ENCODE measurements at regions not wholly inside any gene's neighbourhood (a gene's known extent, or its start where the extent isn't known, plus 50 kb on each side); places are given as distances from the start of the nearest gene placed in this dataset.

DNA sequence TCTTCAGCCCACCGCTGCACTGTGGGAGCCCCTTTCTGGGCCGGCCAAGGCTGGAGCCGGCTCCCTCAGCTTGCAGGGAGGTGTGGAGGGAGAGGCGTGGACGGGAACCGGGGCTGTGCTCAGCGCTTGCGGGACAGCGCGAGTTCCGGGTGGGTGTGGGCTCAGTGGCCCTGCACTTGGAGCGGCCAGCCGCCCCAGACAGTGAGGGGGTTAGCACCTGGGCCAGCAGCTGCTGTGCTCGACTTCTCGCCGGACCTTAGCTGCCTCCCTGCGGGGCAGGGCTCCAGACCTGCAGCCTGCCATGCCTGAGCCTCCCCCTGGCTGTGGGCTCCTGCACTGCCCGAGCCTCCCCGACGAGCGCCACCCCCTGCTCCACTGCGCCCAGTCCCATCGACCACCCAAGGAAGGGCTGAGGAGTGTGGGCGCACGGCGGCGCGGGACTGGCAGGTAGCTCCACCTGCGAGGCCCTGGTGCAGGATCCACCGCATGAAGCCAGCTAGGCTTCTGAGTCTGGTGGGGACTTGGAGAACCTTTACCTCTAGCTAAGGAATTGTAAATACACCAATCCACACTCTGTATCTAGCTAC lies 92.9 kb upstream of the MAST4 start:
- no peak for DNase-seq

DNA sequence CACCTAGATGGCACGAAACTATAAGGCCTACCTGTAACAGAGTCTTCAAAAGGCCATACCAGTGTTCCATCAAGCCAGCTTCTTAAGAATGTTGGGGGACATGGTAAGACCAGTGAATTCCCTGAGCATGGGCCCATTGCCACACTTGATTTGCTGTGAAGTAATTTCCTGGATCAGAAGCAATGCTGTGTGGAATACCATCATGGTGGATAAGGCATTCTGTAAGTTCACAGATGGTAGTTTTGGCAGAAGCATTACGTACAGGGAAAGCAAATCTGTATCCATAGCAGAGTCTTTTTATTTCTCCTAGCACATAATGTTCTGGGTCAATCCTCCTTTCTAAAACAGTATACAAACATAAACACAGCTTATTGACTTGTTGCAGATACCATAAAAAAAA lies 89.1 kb upstream of the MAST4 start:
- no peak for DNase-seq

DNA sequence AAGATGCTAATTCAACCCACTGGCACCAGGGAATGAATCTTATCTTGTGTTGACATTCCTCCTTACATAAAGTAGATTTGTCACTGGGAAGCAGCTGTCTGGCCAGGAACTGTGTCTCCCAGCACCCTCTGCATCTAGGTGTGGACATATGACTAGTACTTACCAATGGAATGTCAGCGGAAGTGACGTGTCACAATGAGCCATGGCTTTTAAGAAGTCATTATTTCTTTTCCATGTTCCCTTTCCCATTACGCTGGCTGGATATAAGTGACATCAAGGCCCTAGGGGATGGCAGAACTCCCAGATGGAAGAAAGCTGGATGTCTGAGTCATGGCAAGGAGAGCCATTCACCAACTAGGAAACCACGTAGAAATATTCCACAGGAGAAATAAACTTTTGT lies 84.7 kb upstream of the MAST4 start:
- DNase-seq: no peak

DNA sequence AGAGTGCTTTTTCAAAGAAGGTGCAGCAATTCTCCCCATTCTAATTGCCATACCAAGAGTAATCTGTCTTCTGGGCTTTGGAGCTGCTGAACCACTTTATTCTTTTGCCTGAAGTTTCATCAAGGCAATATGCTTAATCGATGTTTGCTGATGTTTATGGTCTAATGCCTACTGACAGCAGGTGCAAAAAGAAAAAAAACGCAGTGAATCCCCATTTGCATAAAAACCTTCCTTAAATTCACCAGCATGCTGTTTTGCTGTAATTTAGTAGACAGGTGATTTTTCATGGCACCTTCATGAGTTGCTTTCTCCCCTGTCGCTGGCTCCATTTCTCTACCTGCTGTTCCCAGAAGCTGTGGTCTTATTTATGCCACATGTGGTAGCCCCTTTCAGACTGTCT lies 83.1 kb upstream of the MAST4 start:
- no peak for DNase-seq

DNA sequence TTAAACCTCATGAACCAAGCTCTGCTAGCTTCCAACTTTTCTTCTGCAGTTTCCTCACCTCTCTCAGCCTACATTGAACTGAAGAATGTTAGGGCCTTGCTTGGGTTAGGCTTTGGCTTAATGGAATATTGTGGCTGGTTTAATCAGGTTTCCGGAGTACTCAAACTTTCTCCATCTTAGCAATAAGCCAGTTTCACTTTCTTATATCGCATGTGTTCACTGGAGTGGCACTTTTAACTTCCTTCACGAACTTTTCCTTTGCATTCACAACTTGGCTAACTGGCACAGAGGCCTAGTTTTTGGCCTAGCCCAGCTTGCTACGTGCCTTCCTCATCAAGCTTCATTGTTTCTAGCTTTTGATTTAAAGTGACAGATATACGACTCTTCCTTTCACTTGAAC lies 81.0 kb upstream of the MAST4 start:
- no peak for DNase-seq

DNA sequence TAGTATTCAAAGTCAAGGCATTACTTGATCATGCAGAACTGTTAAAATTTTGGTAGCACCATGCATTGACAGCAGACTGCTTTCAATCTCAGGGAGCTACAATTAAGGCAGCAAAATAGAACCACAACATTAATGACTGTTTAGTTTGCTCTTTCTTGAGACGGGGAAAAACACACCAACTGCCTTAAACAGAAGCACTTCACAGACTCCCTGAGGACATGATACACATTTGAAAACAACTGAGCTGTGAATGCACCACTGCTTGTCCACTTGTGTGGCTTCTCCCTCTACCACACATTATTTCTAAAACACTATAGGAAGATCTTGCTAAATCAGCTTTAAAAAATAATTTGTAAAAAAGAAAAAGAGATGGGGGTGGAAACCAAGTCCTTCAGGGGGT lies 79.6 kb upstream of the MAST4 start:
- DNase-seq: no peak

DNA sequence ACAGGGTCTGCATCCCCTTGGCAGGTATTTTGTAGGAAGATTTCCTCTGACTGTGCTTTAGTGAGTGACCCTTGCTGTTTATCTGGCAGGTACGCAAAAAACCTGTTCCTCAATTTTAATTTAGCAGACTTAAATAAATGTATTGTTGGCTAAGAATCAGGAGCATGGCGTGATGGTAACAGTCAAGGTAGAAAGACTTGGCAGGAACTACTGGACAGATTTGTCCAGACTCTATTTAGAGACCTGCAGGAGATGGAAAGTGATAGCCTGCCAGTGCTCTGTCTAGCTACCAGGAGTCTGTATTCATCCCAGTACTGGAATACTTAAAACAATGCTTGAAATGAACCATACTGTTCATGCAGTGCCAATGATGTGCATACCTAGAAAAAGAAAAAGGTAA lies 78.8 kb upstream of the MAST4 start:
- DNase-seq: no peak

DNA sequence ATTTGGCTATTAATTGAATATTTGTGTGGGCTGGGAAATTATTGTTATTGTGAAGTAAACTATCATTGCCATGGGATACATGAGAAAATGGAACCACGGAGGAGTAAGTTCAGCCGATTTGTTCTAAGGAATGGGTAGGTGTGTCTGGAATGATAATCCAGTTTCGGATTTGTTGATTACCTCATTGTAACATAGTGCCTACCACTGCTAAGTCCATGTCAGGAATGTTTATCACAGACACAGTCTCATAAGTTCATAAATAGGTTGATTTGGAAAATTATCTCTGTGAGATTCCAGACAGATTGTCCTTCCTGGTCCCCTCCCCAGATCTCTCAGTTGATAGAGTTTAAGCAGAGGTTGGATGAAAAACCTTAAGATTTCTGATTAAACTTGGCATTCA lies 78.1 kb upstream of the MAST4 start:
- DNase-seq: no peak

DNA sequence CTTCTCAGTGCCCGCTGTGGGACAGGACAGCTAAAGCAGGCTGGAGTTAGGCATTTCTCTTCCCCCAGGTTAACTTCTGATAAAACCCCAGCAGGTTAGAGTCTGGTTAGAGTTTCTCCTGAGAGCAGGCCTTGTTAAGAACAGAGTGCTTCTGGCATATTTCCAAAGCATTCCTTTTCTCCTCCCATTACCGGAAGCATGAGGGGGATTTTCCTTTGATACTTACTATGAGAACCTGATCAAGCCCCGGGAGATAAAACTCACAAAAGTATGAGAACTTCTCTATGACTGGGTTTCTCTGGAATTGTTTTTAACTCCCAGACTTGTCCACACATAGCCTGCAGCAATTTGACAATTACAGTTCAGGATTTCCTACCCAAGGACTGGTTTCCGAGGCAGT lies 77.4 kb upstream of the MAST4 start:
- DNase-seq: no peak

DNA sequence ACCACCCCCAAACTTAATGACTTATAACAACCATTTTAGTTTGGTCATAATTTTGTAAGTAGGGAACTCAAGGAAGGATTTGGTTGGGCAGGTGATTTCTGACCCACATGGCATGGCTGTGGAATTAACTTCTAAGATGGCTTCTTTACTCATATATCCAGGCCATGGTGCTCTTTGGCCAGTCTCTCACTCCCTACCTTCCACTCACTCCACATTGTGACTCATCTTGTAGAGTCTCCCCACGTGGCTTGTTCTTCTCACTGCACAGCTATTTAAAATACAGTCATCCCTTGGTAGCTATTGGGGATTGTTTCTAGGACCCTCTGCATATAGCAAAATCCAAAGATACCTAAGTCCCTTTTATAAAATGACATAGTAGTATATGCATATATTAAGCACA lies 76.6 kb upstream of the MAST4 start:
- no peak for DNase-seq

DNA sequence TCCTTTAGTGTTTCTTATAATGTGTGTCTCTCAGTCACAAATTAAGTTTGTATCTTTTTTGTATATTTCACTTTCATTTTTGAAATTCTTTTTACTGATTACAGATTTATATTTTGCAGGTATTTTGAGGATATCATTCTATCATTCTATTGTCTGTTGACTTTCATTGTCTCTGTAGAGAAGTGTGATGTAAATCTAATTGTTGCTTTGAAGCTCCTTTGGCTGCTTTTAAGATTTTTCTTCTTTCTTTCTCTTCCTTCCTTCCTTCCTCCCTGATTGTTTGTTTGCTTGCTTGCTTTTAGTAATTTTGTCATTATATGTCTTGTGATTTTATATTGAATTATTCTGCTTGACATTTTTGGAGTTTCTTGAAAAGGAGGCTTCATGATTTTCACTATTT lies 75.3 kb upstream of the MAST4 start:
- no peak for DNase-seq

DNA sequence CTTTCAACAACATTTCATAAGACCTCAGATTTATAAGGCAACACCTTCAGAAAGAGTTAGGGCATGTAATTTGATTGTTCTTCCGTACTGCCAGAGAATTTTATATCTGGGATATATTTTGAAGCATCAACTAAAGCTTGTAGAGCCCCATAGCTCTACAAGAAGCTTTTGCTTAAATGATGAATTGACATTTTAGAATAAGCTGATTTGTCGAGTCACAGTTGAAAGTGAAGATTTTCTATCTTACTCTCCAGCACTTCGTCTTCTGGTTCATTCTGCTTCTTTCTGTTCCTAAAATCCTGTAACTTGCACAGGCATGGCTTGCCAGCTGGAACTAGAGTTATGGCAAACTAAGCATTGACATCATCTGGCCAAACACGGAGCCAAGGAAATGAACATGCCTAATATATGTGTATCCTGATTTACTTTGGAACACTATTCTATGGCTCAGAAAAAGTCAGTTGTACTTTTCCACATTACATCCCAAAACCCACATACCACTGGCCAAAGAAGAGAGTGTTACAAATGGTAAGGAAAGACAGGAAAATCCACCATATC lies 68.6 kb upstream of the MAST4 start:
- no peak for DNase-seq

DNA sequence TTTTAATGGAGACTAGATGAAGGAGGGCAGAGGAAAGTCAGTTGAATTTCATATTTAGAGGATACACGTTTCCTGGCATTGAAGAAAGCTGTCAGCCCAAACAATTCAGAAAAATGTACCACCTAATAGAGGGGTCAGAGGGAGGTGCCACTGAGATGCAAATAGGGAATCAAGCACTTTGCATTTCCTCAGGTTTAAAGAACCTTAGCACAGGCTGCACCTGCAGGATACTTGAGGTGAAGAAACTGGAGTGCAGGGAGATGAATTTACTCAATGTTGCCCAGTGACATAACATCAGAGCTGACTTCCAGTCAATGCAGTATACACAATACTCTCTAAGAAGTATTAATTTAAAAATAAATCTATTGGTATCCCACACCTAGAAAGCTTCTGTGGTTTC lies 67.0 kb upstream of the MAST4 start:
- DNase-seq: no peak

DNA sequence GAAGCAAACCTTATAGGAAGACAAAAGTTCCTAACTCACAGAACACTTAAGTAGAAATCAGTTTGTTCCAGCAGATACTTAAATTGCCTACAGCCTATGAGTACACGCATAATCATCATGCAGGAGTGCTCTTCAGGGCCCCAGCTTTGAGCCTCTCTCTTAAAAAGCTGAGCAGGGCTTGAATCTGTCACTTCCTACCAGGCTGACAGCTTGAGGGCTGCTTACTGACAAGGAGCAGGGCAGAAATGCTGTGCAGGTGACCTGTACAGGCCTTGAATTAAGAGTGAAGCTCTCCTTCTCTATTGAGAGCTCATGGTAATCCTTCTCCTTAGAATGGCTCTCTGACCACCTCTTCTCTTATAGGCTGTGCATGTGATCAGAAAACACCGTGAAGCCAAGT lies 66.5 kb upstream of the MAST4 start:
- DNase-seq: no peak

DNA sequence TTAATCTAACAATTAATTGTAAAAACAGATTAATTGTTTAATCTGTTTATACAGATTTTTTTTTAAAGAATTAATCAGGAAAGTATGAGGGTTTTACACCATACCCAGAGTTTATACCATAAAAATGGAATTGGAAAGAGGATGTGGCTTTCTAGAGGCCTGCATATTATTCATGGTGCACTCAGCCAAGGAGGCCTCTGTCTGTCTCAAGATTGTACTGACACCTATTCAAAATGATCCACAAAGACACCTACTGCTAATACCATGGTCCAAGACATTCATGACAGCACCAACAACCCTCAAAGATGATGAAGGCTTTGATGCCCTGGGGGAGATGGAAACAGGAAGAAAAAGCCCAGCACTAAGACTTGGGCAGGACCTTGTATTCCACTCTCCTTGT lies 58.1 kb upstream of the MAST4 start:
- DNase-seq: no peak

DNA sequence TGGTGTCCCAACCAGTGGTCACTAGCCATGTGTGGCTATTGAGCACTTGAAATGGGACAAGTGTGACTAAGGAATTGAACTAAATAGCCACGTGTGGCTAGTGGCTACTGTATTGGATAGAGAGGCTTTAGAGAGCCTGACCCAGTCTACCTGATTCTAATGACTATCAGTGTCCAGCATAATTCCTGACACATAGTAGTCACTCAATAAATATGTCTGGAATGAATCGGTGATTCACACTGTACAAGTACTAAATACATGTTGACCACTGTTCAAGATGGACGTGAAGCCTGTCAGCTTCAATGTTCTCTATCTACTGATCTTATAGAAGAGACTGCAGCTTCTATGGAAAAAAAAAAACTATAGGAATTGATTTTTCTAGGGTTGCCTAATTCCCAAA lies 57.7 kb upstream of the MAST4 start:
- peak; percentile 14 for DNase-seq

DNA sequence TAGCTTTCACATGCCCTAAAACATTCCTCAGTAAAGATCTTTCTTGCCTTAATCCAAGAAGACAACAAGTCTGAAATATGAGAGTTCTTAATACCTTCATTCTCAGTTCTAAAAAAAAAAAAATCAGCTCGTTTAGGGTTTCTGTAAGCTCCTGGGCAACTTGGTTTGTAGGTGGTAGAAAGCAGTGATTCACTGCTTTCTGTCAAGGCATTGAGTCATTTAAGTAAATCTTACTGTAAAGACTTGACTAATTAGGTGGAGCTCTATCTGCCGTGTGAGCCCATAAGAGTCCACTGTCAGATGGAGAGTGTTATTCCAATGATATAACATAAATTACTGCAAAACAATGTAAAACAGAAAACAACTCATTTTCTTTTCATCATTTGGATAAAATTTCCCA lies 56.1 kb upstream of the MAST4 start:
- no peak for DNase-seq

DNA sequence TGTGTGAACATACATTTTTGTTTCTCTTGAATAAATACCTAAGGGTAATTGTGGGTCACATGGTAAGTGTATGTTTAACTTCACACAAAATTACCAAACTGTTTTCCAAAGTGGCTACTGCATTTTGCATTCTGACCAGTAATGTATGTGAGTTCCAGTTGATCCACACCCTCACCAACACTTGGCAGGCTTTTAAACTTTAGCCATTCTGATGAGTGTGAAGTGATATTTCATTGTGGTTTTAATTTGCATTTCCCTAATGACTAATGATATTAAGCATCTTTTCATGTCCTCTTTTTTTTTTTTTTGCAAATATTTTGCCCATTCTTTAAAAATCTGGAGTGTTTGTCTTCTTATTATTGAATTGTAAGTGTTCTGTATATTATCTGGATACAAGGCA lies 53.5 kb upstream of the MAST4 start:
- DNase-seq: no peak
